ENCODE measurements at regions not wholly inside any gene's neighbourhood (a gene's known extent, or its start where the extent isn't known, plus 50 kb on each side); places are given as distances from the start of the nearest gene placed in this dataset.
A peak's percentile ranks its signal among the peaks of the same experiment; 100 is the strongest.
"Not testable (repeated sequence)": the region's sequence is repeated elsewhere in the genome, so short reads cannot be mapped to it uniquely, and the experiment has no call there.

GRCh38 chr6:97703661-97704060 lies 420.6 kb upstream of the MMS22L start:
- DNase-seq, result peak; percentile 3 to 6
- TF ChIP-seq GATA1 (IDR thresholded peaks at IDR 0.05; ENCODE audit: low read depth, low read length) (no peak), POLR2A (IDR thresholded peaks at IDR 0.05; ENCODE audit: low read length) (no peak)

- no peak for TF ChIP-seq GATA1 (IDR thresholded peaks at IDR 0.05; ENCODE audit: low read depth, low read length)
- TF ChIP-seq POLR2A (IDR thresholded peaks at IDR 0.05; ENCODE audit: low read length), result no peak
- peak; percentile 71 to 78 for DNase-seq
Observed at GRCh38 chr6:97705568-97705967, 422.6 kb upstream of the MMS22L start.

- TF ChIP-seq POLR2A (IDR thresholded peaks at IDR 0.05; ENCODE audit: low read length) (no peak), GATA1 (IDR thresholded peaks at IDR 0.05; ENCODE audit: low read depth, low read length) (no peak)
- DNase-seq, result no peak
Observed at GRCh38 chr6:97712751-97713150, 429.7 kb upstream of the MMS22L start.

GRCh38 chr6:97714772-97715171 lies 431.8 kb upstream of the MMS22L start:
- DNase-seq, result no peak
- no peak for TF ChIP-seq GATA1 (IDR thresholded peaks at IDR 0.05; ENCODE audit: low read depth, low read length)
- no peak for TF ChIP-seq POLR2A (IDR thresholded peaks at IDR 0.05; ENCODE audit: low read length)

GRCh38 chr6:97717086-97717485 lies 434.1 kb upstream of the MMS22L start:
- TF ChIP-seq GATA1 (IDR thresholded peaks at IDR 0.05; ENCODE audit: low read depth, low read length) (no peak), POLR2A (IDR thresholded peaks at IDR 0.05; ENCODE audit: low read length) (no peak)
- DNase-seq, result no peak

- TF ChIP-seq POLR2A (IDR thresholded peaks at IDR 0.05; ENCODE audit: low read length), result no peak
- no peak for TF ChIP-seq GATA1 (IDR thresholded peaks at IDR 0.05; ENCODE audit: low read depth, low read length)
- DNase-seq, result peak; percentile 1 to 2
Observed at GRCh38 chr6:97726378-97726777, 443.4 kb upstream of the MMS22L start.

- DNase-seq, result no peak
- TF ChIP-seq GATA1 (IDR thresholded peaks at IDR 0.05; ENCODE audit: low read depth, low read length), result no peak
- no peak for TF ChIP-seq POLR2A (IDR thresholded peaks at IDR 0.05; ENCODE audit: low read length)
Observed at GRCh38 chr6:97732045-97732444, 449.0 kb upstream of the MMS22L start.

GRCh38 chr6:97757575-97757974 lies 474.6 kb upstream of the MMS22L start:
- no peak for TF ChIP-seq GATA1 (IDR thresholded peaks at IDR 0.05; ENCODE audit: low read depth, low read length)
- TF ChIP-seq POLR2A (IDR thresholded peaks at IDR 0.05; ENCODE audit: low read length), result no peak
- no peak for DNase-seq

- TF ChIP-seq GATA1 (IDR thresholded peaks at IDR 0.05; ENCODE audit: low read depth, low read length) (no peak), POLR2A (IDR thresholded peaks at IDR 0.05; ENCODE audit: low read length) (no peak)
- DNase-seq, result no peak
Observed at GRCh38 chr6:97765461-97765860, 482.4 kb upstream of the MMS22L start.

GRCh38 chr6:97771372-97771771 lies 488.4 kb upstream of the MMS22L start:
- no peak for TF ChIP-seq POLR2A (IDR thresholded peaks at IDR 0.05; ENCODE audit: low read length)
- TF ChIP-seq GATA1 (IDR thresholded peaks at IDR 0.05; ENCODE audit: low read depth, low read length), result no peak
- DNase-seq, result no peak

GRCh38 chr6:97775012-97775411 lies 492.0 kb upstream of the MMS22L start:
- DNase-seq, result no peak
- TF ChIP-seq GATA1 (IDR thresholded peaks at IDR 0.05; ENCODE audit: low read depth, low read length) (no peak), POLR2A (IDR thresholded peaks at IDR 0.05; ENCODE audit: low read length) (no peak)

- TF ChIP-seq GATA1 (IDR thresholded peaks at IDR 0.05; ENCODE audit: low read depth, low read length) (no peak), POLR2A (IDR thresholded peaks at IDR 0.05; ENCODE audit: low read length) (no peak)
- DNase-seq, result no peak
Observed at GRCh38 chr6:97778290-97779038, 495.4 kb upstream of the MMS22L start.

GRCh38 chr6:97779039-97779766 lies 496.2 kb upstream of the MMS22L start:
- not testable (repeated sequence) for DNase-seq

GRCh38 chr6:97790926-97791590 lies 508.0 kb upstream of the MMS22L start:
- DNase-seq, result no peak
- TF ChIP-seq GATA1 (IDR thresholded peaks at IDR 0.05; ENCODE audit: low read depth, low read length) (no peak), POLR2A (IDR thresholded peaks at IDR 0.05; ENCODE audit: low read length) (no peak)
